ENCODE measurements at regions not wholly inside any gene's neighbourhood (a gene's known extent, or its start where the extent isn't known, plus 50 kb on each side); places are given as distances from the start of the nearest gene placed in this dataset.

- Histone ChIP-seq H3K27me3 (no peaks in the 10 kb centered on the region), H3K9me3 (peaks cover 0 to 5% (median 0%) of the 10 kb centered on the region in 4 donors), H3K4me1 (peaks cover 0 to 23% (median 17%) of the 10 kb centered on the region in 4 donors), H3K4me3 (no peak overlapping the region), H3K36me3 (no peaks in the 10 kb centered on the region), H3K27ac (no peak overlapping the region)
- 94 to 95% methylated on average over 12 of the region's 12 CpGs for WGBS, 2 donors
- no peak for TF ChIP-seq EP300 (IDR thresholded peaks at IDR 0.05)
- TF ChIP-seq CTCF (IDR thresholded peaks at IDR 0.05), result no peak
- TF ChIP-seq POLR2AphosphoS5 (IDR thresholded peaks at IDR 0.05), result no peak
- no peak for TF ChIP-seq POLR2A (IDR thresholded peaks at IDR 0.05)
- DNase-seq, result no peak
- intact Hi-C loops (cut with DNase I), result no loop called here
These were observed 307.1 kb downstream of the TLE3 start for GRCh38 chr15:69790632-69791031.

- H3K27ac ChIP-seq, result no peak overlapping the region
- no peak overlapping the region for H3K4me3 ChIP-seq
- H3K9me3 ChIP-seq, result peaks cover 0 to 5% (median 0%) of the 10 kb centered on the region in 4 donors
- WGBS, 2 donors, result 91 to 92% methylated on average over 4 of the region's 4 CpGs
- no peak for DNase-seq
- TF ChIP-seq POLR2A (IDR thresholded peaks at IDR 0.05) (no peak), CTCF (IDR thresholded peaks at IDR 0.05) (no peak), EP300 (IDR thresholded peaks at IDR 0.05) (no peak), POLR2AphosphoS5 (IDR thresholded peaks at IDR 0.05) (no peak)
- peaks cover 0 to 28% (median 20%) of the 10 kb centered on the region in 4 donors for H3K4me1 ChIP-seq
- no peaks in the 10 kb centered on the region for H3K27me3 ChIP-seq
- intact Hi-C loops (cut with DNase I), result no loop called here
- H3K36me3 ChIP-seq, result no peaks in the 10 kb centered on the region
These were observed 304.9 kb downstream of the TLE3 start for GRCh38 chr15:69792823-69793222.

GRCh38 chr15:69793431-69793780 lies 304.3 kb downstream of the TLE3 start:
- H3K4me3 ChIP-seq, result no peak overlapping the region
- intact Hi-C loops (cut with DNase I), result no loop called here
- H3K4me1 ChIP-seq, result peaks cover 0 to 28% (median 20%) of the 10 kb centered on the region in 4 donors
- H3K27me3 ChIP-seq, result no peaks in the 10 kb centered on the region
- WGBS, 2 donors, result 84 to 87% methylated on average over 9 of the region's 9 CpGs
- H3K36me3 ChIP-seq, result no peaks in the 10 kb centered on the region
- TF ChIP-seq POLR2A (IDR thresholded peaks at IDR 0.05) (no peak), CTCF (IDR thresholded peaks at IDR 0.05) (no peak), EP300 (IDR thresholded peaks at IDR 0.05) (no peak), POLR2AphosphoS5 (IDR thresholded peaks at IDR 0.05) (no peak)
- H3K9me3 ChIP-seq, result peaks cover 0 to 5% (median 0%) of the 10 kb centered on the region in 4 donors
- peak overlapping the region in 3 of 4 donors; percentile 10 to 77 (median 68) for H3K27ac ChIP-seq
- no peak for DNase-seq

GRCh38 chr15:69793781-69794451 lies 303.8 kb downstream of the TLE3 start:
- intact Hi-C loops (cut with DNase I), result no loop called here
- H3K27me3 ChIP-seq, result no peaks in the 10 kb centered on the region
- H3K36me3 ChIP-seq, result no peaks in the 10 kb centered on the region
- H3K27ac ChIP-seq, result peak overlapping the region; percentile 10 to 77 (median 69)
- H3K4me1 ChIP-seq, result peaks cover 0 to 28% (median 20%) of the 10 kb centered on the region in 4 donors
- peaks cover 0 to 5% (median 0%) of the 10 kb centered on the region in 4 donors for H3K9me3 ChIP-seq
- TF ChIP-seq POLR2AphosphoS5 (IDR thresholded peaks at IDR 0.05), result peak in 1 of 4 donors; percentile 16
- no peak for TF ChIP-seq EP300 (IDR thresholded peaks at IDR 0.05)
- no peak for DNase-seq
- no peak overlapping the region for H3K4me3 ChIP-seq
- 79 to 84% methylated on average over 9 of the region's 9 CpGs for WGBS, 2 donors

GRCh38 chr15:69794645-69795469 lies 302.9 kb downstream of the TLE3 start:
- Histone ChIP-seq H3K9me3 (peaks cover 0 to 5% (median 0%) of the 10 kb centered on the region in 4 donors), H3K36me3 (no peaks in the 10 kb centered on the region), H3K27ac (peak overlapping the region; percentile 43 to 77 (median 69)), H3K27me3 (no peaks in the 10 kb centered on the region), H3K4me1 (peaks cover 0 to 28% (median 20%) of the 10 kb centered on the region in 4 donors), H3K4me3 (no peak overlapping the region)
- TF ChIP-seq EP300 (IDR thresholded peaks at IDR 0.05), result no peak
- peak in 1 of 4 donors; percentile 31 for TF ChIP-seq POLR2AphosphoS5 (IDR thresholded peaks at IDR 0.05)
- TF ChIP-seq POLR2A (IDR thresholded peaks at IDR 0.05), result no peak
- no peak for TF ChIP-seq CTCF (IDR thresholded peaks at IDR 0.05)
- 78 to 81% methylated on average over 11 of the region's 11 CpGs for WGBS, 2 donors
- intact Hi-C loops (cut with DNase I), result no loop called here
- peak; percentile 78 for DNase-seq

Data from sigmoid colon (tissue), 6 donors.